Erythroblast (primary cell): ENCODE measurements at regions not wholly inside any gene's neighbourhood (a gene's known extent, or its start where the extent isn't known, plus 50 kb on each side); places are given as distances from the start of the nearest gene placed in this dataset.

Source experiments
- DNase-seq, 2 experiments: peaks; one replicate each; lab custom pipeline; 2025; lab: John Stamatoyannopoulos, UW
- GATA1 ChIP-seq: IDR thresholded peaks from 2 replicates; pipeline ENCODE4 v1.6.1; 2011; ENCODE audit warnings: low read depth, mild to moderate bottlenecking, control low read depth, low read length, moderate library complexity
- POLR2A ChIP-seq: IDR thresholded peaks from 2 replicates; pipeline ENCODE4 v1.6.1; 2011; ENCODE audit warnings: mild to moderate bottlenecking, low read length

- TF ChIP-seq GATA1 (no peak), POLR2A (no peak)
- no peak for DNase-seq
Measured at GRCh38 chr10:4456279-4456678, 369.7 kb upstream of the AKR1E2 start.

GRCh38 chr10:4453950-4454349 lies 372.1 kb upstream of the AKR1E2 start:
- TF ChIP-seq POLR2A (no peak), GATA1 (no peak)
- DNase-seq, result no peak

DNA sequence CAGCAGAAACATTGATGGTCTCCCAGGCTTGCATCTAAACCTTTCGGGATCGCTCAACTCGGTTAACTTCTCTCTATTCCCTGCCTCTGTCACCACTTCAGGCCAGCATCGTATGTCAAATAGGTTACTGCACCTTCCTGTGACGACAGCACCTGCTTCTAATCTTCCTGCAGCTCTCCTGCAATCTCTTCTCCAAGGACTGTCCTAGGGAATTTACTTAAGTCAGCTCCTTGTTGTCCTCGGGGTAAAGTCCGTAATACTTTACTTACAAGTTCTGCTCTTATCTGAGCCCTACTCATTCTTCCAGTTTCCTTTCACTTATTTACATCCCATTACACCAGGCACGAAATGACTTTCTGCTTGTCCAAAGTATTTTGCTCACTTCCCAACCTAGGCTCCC lies 372.7 kb upstream of the AKR1E2 start:
- no peak for DNase-seq
- TF ChIP-seq POLR2A, result no peak
- no peak for TF ChIP-seq GATA1

GRCh38 chr10:4450981-4451908 lies 374.8 kb upstream of the AKR1E2 start:
- DNase-seq, result no peak
- TF ChIP-seq POLR2A (no peak), GATA1 (no peak)

DNA sequence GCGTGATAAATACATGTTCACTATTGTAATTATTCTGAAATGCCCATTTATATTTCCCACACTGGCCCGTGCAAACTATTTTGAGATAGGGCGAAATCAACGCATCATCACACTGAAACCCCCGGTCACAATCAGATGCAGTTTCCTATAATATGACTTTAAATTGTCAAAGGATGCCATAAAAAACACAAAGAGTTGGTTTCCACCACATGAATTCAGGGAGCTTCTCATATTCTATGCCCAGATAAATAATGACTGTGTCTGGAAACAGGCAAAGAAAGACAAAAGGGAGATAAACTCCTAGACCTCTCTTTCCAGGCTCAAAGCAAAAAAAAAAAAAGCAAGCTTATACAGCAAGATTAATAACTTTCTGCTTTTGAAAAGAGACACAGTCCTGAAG lies 375.8 kb upstream of the AKR1E2 start:
- TF ChIP-seq POLR2A, result no peak
- TF ChIP-seq GATA1, result no peak
- DNase-seq, result no peak

GRCh38 chr10:4448030-4448429 lies 378.0 kb upstream of the AKR1E2 start:
- TF ChIP-seq GATA1 (no peak), POLR2A (no peak)
- DNase-seq, result no peak

GRCh38 chr10:4443419-4443818 lies 382.6 kb upstream of the AKR1E2 start:
- TF ChIP-seq POLR2A (no peak), GATA1 (no peak)

DNA sequence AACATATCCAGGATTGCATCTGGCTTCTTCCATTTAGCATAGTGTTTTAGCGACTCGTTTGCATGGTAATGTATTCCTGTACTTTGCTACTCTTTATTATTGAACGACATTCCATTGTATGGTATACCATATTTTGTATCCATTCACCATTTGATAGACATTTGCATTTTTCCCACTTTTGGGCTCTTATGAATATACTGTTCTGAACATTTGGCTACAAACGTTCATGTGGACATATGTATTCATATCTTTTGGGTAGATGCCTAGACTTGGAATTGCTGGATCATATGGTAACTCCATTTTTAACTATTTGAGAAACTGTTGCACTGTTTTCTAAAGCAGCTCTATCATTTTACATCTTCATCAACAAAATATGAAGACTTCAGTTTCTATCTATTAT lies 383.7 kb upstream of the AKR1E2 start:
- no peak for TF ChIP-seq GATA1
- TF ChIP-seq POLR2A, result no peak
- DNase-seq, result no peak

More at GRCh38 chr10:4443419-4443818, 382.6 kb upstream of the AKR1E2 start:
- DNase-seq, result no peak

DNA sequence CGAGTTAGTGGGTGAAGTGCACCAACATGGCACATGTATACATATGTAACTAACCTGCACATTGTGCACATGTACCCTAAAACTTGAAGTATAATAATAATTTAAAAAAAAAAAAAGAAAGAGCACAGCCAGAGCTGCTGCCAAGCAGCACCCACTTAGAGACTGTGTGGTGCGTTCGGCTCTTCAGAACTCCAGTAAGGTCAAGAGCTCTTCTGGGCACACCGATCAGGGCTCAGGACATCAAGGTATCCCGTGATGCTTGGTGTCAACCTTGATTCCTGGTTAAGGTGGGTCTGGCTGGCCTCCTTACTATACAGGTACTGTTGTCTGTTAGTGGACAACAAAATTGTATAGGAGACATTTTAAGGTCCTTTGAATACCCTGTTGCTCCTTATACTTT lies 385.7 kb upstream of the AKR1E2 start:
- DNase-seq, result no peak
- TF ChIP-seq GATA1 (no peak), POLR2A (no peak)

GRCh38 chr10:4437791-4438190 lies 388.2 kb upstream of the AKR1E2 start:
- TF ChIP-seq POLR2A, result no peak
- no peak for TF ChIP-seq GATA1
- no peak for DNase-seq

GRCh38 chr10:4437061-4437460 lies 388.9 kb upstream of the AKR1E2 start:
- no peak for TF ChIP-seq GATA1
- no peak for TF ChIP-seq POLR2A
- DNase-seq, result no peak

GRCh38 chr10:4436103-4436502 lies 389.9 kb upstream of the AKR1E2 start:
- TF ChIP-seq POLR2A (no peak), GATA1 (no peak)
- DNase-seq, result no peak

DNA sequence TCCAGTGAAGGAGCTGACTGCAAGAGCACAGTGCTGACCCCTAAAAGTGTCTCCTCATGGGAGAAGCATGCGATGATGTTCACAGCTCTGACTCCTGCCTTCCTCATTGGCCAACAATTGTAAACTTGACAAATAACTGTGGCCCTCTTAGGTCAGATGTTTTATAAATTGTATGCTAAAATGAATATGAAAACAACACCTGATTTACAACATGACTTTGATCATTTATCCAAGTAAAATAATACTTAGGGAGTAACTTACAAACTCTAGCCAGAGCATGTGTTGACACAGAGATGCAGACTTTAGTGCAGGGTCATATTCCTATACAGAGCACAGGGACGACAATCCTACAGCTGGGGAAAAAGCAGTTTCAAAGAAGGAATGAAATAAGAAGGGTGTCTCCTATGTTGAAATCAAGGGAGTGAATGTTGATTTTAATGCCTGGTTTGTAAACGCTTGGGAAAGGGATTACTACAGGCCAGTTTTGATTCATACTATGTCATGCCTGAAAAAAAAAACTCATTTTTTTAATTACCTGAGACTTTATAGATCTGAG lies 391.4 kb upstream of the AKR1E2 start:
- TF ChIP-seq GATA1 (no peak), POLR2A (no peak)
- no peak for DNase-seq

DNA sequence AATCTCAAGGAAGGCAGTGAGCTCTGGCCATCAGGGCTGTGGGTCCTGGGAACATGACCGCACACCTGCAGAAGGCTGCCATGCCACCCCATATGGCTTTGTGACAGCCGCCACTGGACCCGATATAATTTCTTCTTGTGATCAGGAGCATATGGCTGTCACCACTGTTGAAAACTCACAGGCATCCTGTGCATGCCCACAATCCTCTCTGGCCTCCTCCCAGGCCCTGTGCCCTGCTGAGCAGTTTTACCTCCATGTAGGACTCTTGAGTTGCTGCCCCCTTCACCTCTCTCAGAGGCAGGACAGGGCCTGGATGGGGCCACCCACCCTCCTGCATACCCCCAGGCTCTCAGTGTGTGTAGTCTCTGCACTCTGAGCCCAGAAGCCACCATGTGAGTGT lies 391.9 kb upstream of the AKR1E2 start:
- DNase-seq, result no peak
- no peak for TF ChIP-seq POLR2A

- DNase-seq, result no peak
- TF ChIP-seq GATA1, result no peak
- no peak for TF ChIP-seq POLR2A
Measured at GRCh38 chr10:4431114-4431863, 394.7 kb upstream of the AKR1E2 start.
